BLaER1 treated with 17β-estradiol and CSF1 and Interleukin-3, amounts not matched to agents 10 nM and 100 nM (cell line): ENCODE measurements at regions not wholly inside any gene's neighbourhood (a gene's known extent, or its start where the extent isn't known, plus 50 kb on each side); places are given as distances from the start of the nearest gene placed in this dataset.
A peak's percentile ranks its signal among the peaks of the same experiment; 100 is the strongest.

ENCODE experiments used
- H3K27ac ChIP-seq, 11 experiments: shearing (Covaris generic); formaldehyde crosslinking; 2 replicates each; pipeline ENCODE4 v1.8.1; 2022
- H3K27me3 ChIP-seq, 11 experiments: shearing (Covaris generic); formaldehyde crosslinking; 2 replicates each; pipeline ENCODE4 v1.8.1; 2022
- H3K36me3 ChIP-seq, 11 experiments: shearing (Covaris generic); formaldehyde crosslinking; 2 replicates each; pipeline ENCODE4 v1.8.1; 2022
- H3K4me1 ChIP-seq, 10 experiments: shearing (Covaris generic); formaldehyde crosslinking; 2 replicates each; pipeline ENCODE4 v1.8.1; 2022
- H3K4me2 ChIP-seq, 11 experiments: shearing (Covaris generic); formaldehyde crosslinking; 2 replicates each; pipeline ENCODE4 v1.8.1; 2022
- H3K4me3 ChIP-seq, 10 experiments: shearing (Covaris generic); formaldehyde crosslinking; 2 replicates each; pipeline ENCODE4 v1.8.1; 2022
- H3K9ac ChIP-seq, 11 experiments: shearing (Covaris generic); formaldehyde crosslinking; 2 replicates each; pipeline ENCODE4 v1.8.1; 2022
- H3K9me3 ChIP-seq, 11 experiments: shearing (Covaris generic); formaldehyde crosslinking; replicated peaks in 1 of 11; 2 replicates each; pipeline ENCODE4 v1.8.1; 2022
- H4K20me1 ChIP-seq, 11 experiments: shearing (Covaris generic); formaldehyde crosslinking; 2 replicates each; pipeline ENCODE4 v1.8.1; 2022
- Cebpa-rat ChIP-seq, 11 experiments: shearing (Covaris generic); IDR thresholded peaks; 2 replicates each; pipeline ENCODE4 v1.8.1; 2022

GRCh38 chr6:119484598-119484997, 135.0 kb upstream of the MAN1A1 start:
- H3K27me3 ChIP-seq = no peaks in the 10 kb centered on the region
- H3K36me3 ChIP-seq = no peaks in the 10 kb centered on the region
- H4K20me1 ChIP-seq = no peaks in the 10 kb centered on the region
- H3K9me3 ChIP-seq = no peaks in the 10 kb centered on the region
- TF ChIP-seq Cebpa-rat (IDR thresholded peaks at IDR 0.05) = no peak
- no peaks in the 10 kb centered on the region; a peak in 1 of 20 replicates for H3K4me1 ChIP-seq
- no peak overlapping the region for H3K4me2 ChIP-seq
- H3K4me3 ChIP-seq = no peak overlapping the region
- H3K9ac ChIP-seq = no peak overlapping the region
- no peak overlapping the region for H3K27ac ChIP-seq

- Histone ChIP-seq H3K4me3 (no peak overlapping the region), H3K36me3 (no peaks in the 10 kb centered on the region), H3K4me1 (no peaks in the 10 kb centered on the region), H3K9ac (no peak overlapping the region), H3K9me3 (no peaks in the 10 kb centered on the region), H4K20me1 (no peaks in the 10 kb centered on the region), H3K27ac (no peak overlapping the region), H3K4me2 (no peak overlapping the region), H3K27me3 (no peaks in the 10 kb centered on the region)
- TF ChIP-seq Cebpa-rat (IDR thresholded peaks at IDR 0.05) = no peak
These were observed 134.3 kb upstream of the MAN1A1 start for GRCh38 chr6:119483908-119484307.

GRCh38 chr6:119482850-119483285, 133.3 kb upstream of the MAN1A1 start:
- Histone ChIP-seq H3K9me3 (no peaks in the 10 kb centered on the region), H3K4me1 (no peaks in the 10 kb centered on the region), H3K27ac (no peak overlapping the region), H3K27me3 (no peaks in the 10 kb centered on the region), H3K36me3 (no peaks in the 10 kb centered on the region), H3K4me2 (no peak overlapping the region), H4K20me1 (no peaks in the 10 kb centered on the region), H3K4me3 (no peak overlapping the region), H3K9ac (no peak overlapping the region)
- TF ChIP-seq Cebpa-rat (IDR thresholded peaks at IDR 0.05) = no peak

- H3K36me3 ChIP-seq = no peaks in the 10 kb centered on the region
- H3K4me1 ChIP-seq = no peaks in the 10 kb centered on the region
- H3K27me3 ChIP-seq = no peaks in the 10 kb centered on the region
- H4K20me1 ChIP-seq = no peaks in the 10 kb centered on the region
- TF ChIP-seq Cebpa-rat (IDR thresholded peaks at IDR 0.05) = no peak
- no peak overlapping the region for H3K4me2 ChIP-seq
- H3K9me3 ChIP-seq = no peaks in the 10 kb centered on the region
- H3K4me3 ChIP-seq = no peak overlapping the region
- no peak overlapping the region for H3K9ac ChIP-seq
- H3K27ac ChIP-seq = no peak overlapping the region
These were observed 132.4 kb upstream of the MAN1A1 start for GRCh38 chr6:119481976-119482375.

- H3K27me3 ChIP-seq = no peaks in the 10 kb centered on the region
- TF ChIP-seq Cebpa-rat (IDR thresholded peaks at IDR 0.05) = no peak
- no peak overlapping the region for H3K4me2 ChIP-seq
- no peak overlapping the region for H3K27ac ChIP-seq
- H3K4me3 ChIP-seq = no peak overlapping the region
- no peak overlapping the region for H3K9ac ChIP-seq
- no peaks in the 10 kb centered on the region for H3K9me3 ChIP-seq
- peaks cover 0 to 7% (median 0%) of the 10 kb centered on the region in 10 experiments; a peak in 5 of 20 replicates for H3K4me1 ChIP-seq
- H4K20me1 ChIP-seq = no peaks in the 10 kb centered on the region
- no peaks in the 10 kb centered on the region for H3K36me3 ChIP-seq
These were observed 131.5 kb upstream of the MAN1A1 start for GRCh38 chr6:119480961-119481497.

- Histone ChIP-seq H3K27me3 (no peaks in the 10 kb centered on the region), H3K36me3 (no peaks in the 10 kb centered on the region), H3K9me3 (no peaks in the 10 kb centered on the region), H3K4me1 (peaks cover 0 to 7% (median 0%) of the 10 kb centered on the region in 10 experiments; a peak in 5 of 20 replicates), H3K4me2 (no peak overlapping the region), H3K27ac (no peak overlapping the region), H3K9ac (no peak overlapping the region), H4K20me1 (no peaks in the 10 kb centered on the region), H3K4me3 (no peak overlapping the region)
- TF ChIP-seq Cebpa-rat (IDR thresholded peaks at IDR 0.05) = no peak
These were observed 130.5 kb upstream of the MAN1A1 start for GRCh38 chr6:119479860-119480655.

GRCh38 chr6:119476554-119476953, 127.0 kb upstream of the MAN1A1 start:
- Histone ChIP-seq H4K20me1 (no peaks in the 10 kb centered on the region), H3K4me1 (peaks cover 0 to 7% (median 0%) of the 10 kb centered on the region in 10 experiments; a peak in 5 of 20 replicates), H3K4me2 (peak overlapping the region in 1 of 11 experiments; percentile 14; a peak in 2 of 22 replicates)

GRCh38 chr6:119476024-119476423, 126.5 kb upstream of the MAN1A1 start:
- Histone ChIP-seq H3K27me3 (no peaks in the 10 kb centered on the region), H3K36me3 (no peaks in the 10 kb centered on the region), H3K9ac (no peak overlapping the region), H3K4me1 (peaks cover 0 to 7% (median 0%) of the 10 kb centered on the region in 10 experiments; a peak in 5 of 20 replicates), H3K4me2 (peak overlapping the region in 1 of 11 experiments; percentile 14; a peak in 2 of 22 replicates), H3K27ac (no peak overlapping the region), H4K20me1 (no peaks in the 10 kb centered on the region), H3K4me3 (no peak overlapping the region), H3K9me3 (no peaks in the 10 kb centered on the region; a peak in 1 of 22 replicates)
- no peak for TF ChIP-seq Cebpa-rat (IDR thresholded peaks at IDR 0.05)

More at GRCh38 chr6:119476554-119476953, 127.0 kb upstream of the MAN1A1 start:
- no peak overlapping the region for H3K4me3 ChIP-seq
- H3K36me3 ChIP-seq = no peaks in the 10 kb centered on the region
- no peak overlapping the region for H3K9ac ChIP-seq
- no peaks in the 10 kb centered on the region for H3K27me3 ChIP-seq
- H3K27ac ChIP-seq = no peak overlapping the region
- H3K9me3 ChIP-seq = no peaks in the 10 kb centered on the region; a peak in 1 of 22 replicates
- TF ChIP-seq Cebpa-rat (IDR thresholded peaks at IDR 0.05) = no peak

- Histone ChIP-seq H3K9ac (no peak overlapping the region), H3K9me3 (no peaks in the 10 kb centered on the region; a peak in 1 of 22 replicates), H4K20me1 (no peaks in the 10 kb centered on the region), H3K27ac (no peak overlapping the region), H3K4me1 (peaks cover 0 to 9% (median 5%) of the 10 kb centered on the region in 10 experiments; a peak in 7 of 20 replicates), H3K4me3 (no peak overlapping the region), H3K27me3 (no peaks in the 10 kb centered on the region), H3K4me2 (no peak overlapping the region), H3K36me3 (no peaks in the 10 kb centered on the region)
- no peak for TF ChIP-seq Cebpa-rat (IDR thresholded peaks at IDR 0.05)
These were observed 121.5 kb upstream of the MAN1A1 start for GRCh38 chr6:119470893-119471542.
